PC-9 (cell line): ENCODE measurements at regions not wholly inside any gene's neighbourhood (a gene's known extent, or its start where the extent isn't known, plus 50 kb on each side); places are given as distances from the start of the nearest gene placed in this dataset.

Source experiments
- BruUV-seq: library from RNA; stranded (reverse); fragments of 400-500 nt; replicated peaks from 2 replicates; lab custom pipeline; 2021; lab: Mats Ljungman, UMichigan
- CTCF ChIA-PET: fragments of 300-600 bp; sonication (Branson Sonifier 250); formaldehyde crosslinking; loops from one replicate; lab custom pipeline; 2022; ENCODE audit warnings: antibody characterized with exemption; lab: Charles Lee
- POLR2A ChIA-PET: fragments of 300-600 bp; sonication (Branson Sonifier 250); formaldehyde crosslinking; loops from one replicate; lab custom pipeline; 2022; ENCODE audit warnings: antibody characterized with exemption; ENCODE audit not compliant: unreplicated experiment; lab: Charles Lee
- DNase-seq, 2 experiments: peaks; one replicate each; pipeline versions ENCODE4 v3.0.0 to v3.0.0-alpha.2; 2015 to 2022; ENCODE audit warnings: mixed read lengths in 1 of 2
- H2AFZ ChIP-seq: fragments of 200-600 bp; sonication (generic); 2 replicates; pipeline ENCODE4 v1.8.1; 2017; ENCODE audit warnings: antibody characterized with exemption
- H3F3A ChIP-seq: fragments of 200-600 bp; sonication (generic); 2 replicates; pipeline ENCODE4 v1.8.1; 2017; ENCODE audit warnings: antibody characterized with exemption, mild to moderate bottlenecking, low read depth; ENCODE audit not compliant: insufficient read depth
- H3K27ac ChIP-seq: fragments of 200-600 bp; sonication (generic); 2 replicates; pipeline ENCODE4 v1.6.1; 2016; ENCODE audit warnings: mixed run types
- H3K27me3 ChIP-seq: fragments of 200-600 bp; sonication (generic); 2 replicates; pipeline ENCODE4 v1.6.1; 2016; ENCODE audit warnings: low read depth, mixed run types; ENCODE audit not compliant: insufficient read depth
- H3K36me3 ChIP-seq: fragments of 200-600 bp; sonication (generic); 2 replicates; pipeline ENCODE4 v1.6.1; 2016; ENCODE audit warnings: low read depth, mixed run types
- H3K4me1 ChIP-seq: fragments of 200-600 bp; sonication (generic); replicated peaks from 2 replicates; pipeline ENCODE4 v1.6.1; 2016; ENCODE audit warnings: mixed run types; ENCODE audit not compliant: insufficient read depth
- H3K4me2 ChIP-seq: fragments of 200-600 bp; sonication (generic); 2 replicates; pipeline ENCODE4 v1.6.1; 2017; ENCODE audit warnings: mixed run types
- H3K4me3 ChIP-seq: fragments of 200-600 bp; sonication (generic); 2 replicates; pipeline ENCODE4 v1.6.1; 2016; ENCODE audit warnings: mixed run types
- H3K79me2 ChIP-seq: fragments of 200-600 bp; sonication (generic); 2 replicates; pipeline ENCODE4 v1.6.1; 2017; ENCODE audit warnings: low read depth, mixed run types
- H3K9me2 ChIP-seq: fragments of 200-600 bp; sonication (generic); 2 replicates; pipeline ENCODE4 v1.8.1; 2017; ENCODE audit warnings: mild to moderate bottlenecking; ENCODE audit not compliant: insufficient read depth
- H3K9me3 ChIP-seq: fragments of 200-600 bp; sonication (generic); 2 replicates; pipeline ENCODE4 v1.8.1; 2016; ENCODE audit warnings: low read depth; ENCODE audit not compliant: insufficient read depth
- H4K20me1 ChIP-seq: fragments of 200-600 bp; sonication (generic); 2 replicates; pipeline ENCODE4 v1.8.1; 2017; ENCODE audit not compliant: insufficient read depth
- CTCF ChIP-seq: fragments of 200-600 bp; sonication (generic); conservative IDR thresholded peaks from 2 replicates; pipeline ENCODE4 v1.6.1; 2017; ENCODE audit warnings: mixed run types, antibody characterized with exemption, mild to moderate bottlenecking, moderate library complexity
- EZH2 ChIP-seq: fragments of 200-600 bp; sonication (generic); IDR thresholded peaks from 2 replicates; pipeline ENCODE4 v1.8.0; 2017; ENCODE audit warnings: antibody characterized with exemption, low read depth
- intact Hi-C: fragments of 100-400 bp; cut with micrococcal nuclease; formaldehyde crosslinking; loops from one replicate; pipeline ENCODE4 v1.10.0; 2022; ENCODE audit not compliant: unreplicated experiment

- ChIA-PET CTCF (no interaction called here), POLR2A (no interaction called here)
- Histone ChIP-seq H3K4me3 (no peak overlapping the region), H3K4me1 (peaks cover 8% of the 10 kb centered on the region; the same call in 1 of the 2 replicates), H3K9me3 (no peaks in the 10 kb centered on the region), H4K20me1 (no peaks in the 10 kb centered on the region), H3K9me2 (no peaks in the 10 kb centered on the region), H3K27me3 (no peaks in the 10 kb centered on the region), H3K27ac (no peak overlapping the region), H3K36me3 (no peaks in the 10 kb centered on the region), H3K79me2 (no peaks in the 10 kb centered on the region), H2AFZ (no peak overlapping the region), H3F3A (no peaks in the 10 kb centered on the region), H3K4me2 (no peak overlapping the region)
- DNase-seq, result no peak
- intact Hi-C loops, result no loop called here
- BruUV-seq, result no TSS peak
- TF ChIP-seq EZH2 (no peak), CTCF (no peak)
Observed at GRCh38 chr5:68646144-68646543, 430.6 kb downstream of the PIK3R1 start.

GRCh38 chr5:68647743-68648142, 432.2 kb downstream of the PIK3R1 start:
- TF ChIP-seq CTCF, result no peak

GRCh38 chr5:68648944-68649857, 433.6 kb downstream of the PIK3R1 start:
- Histone ChIP-seq H3F3A (no peaks in the 10 kb centered on the region), H3K79me2 (no peaks in the 10 kb centered on the region), H3K4me3 (no peak overlapping the region), H3K4me1 (peaks cover 8% of the 10 kb centered on the region; the same call in 1 of the 2 replicates), H4K20me1 (no peaks in the 10 kb centered on the region), H3K4me2 (no peak overlapping the region), H3K9me2 (no peaks in the 10 kb centered on the region), H3K9me3 (no peaks in the 10 kb centered on the region), H3K27me3 (no peaks in the 10 kb centered on the region), H3K27ac (no peak overlapping the region), H2AFZ (no peak overlapping the region), H3K36me3 (no peaks in the 10 kb centered on the region)
- no peak for TF ChIP-seq EZH2
- TF ChIP-seq CTCF, result no peak
- intact Hi-C loops, result no loop called here
- POLR2A ChIA-PET, result no interaction called here
- CTCF ChIA-PET, result interaction anchor here (0.7 kb wide), 2 partner anchors 181 to 319 kb away, joined by 4 read pairs; no protein-coding TSS in a partner anchor
- DNase-seq, result no peak
- BruUV-seq, result no TSS peak

More at GRCh38 chr5:68647743-68648142, 432.2 kb downstream of the PIK3R1 start:
- Histone ChIP-seq H3K36me3 (no peaks in the 10 kb centered on the region), H3K27ac (no peak overlapping the region), H3K27me3 (no peaks in the 10 kb centered on the region), H3K79me2 (no peaks in the 10 kb centered on the region), H3K9me2 (no peaks in the 10 kb centered on the region), H3K4me3 (no peak overlapping the region), H3F3A (no peaks in the 10 kb centered on the region), H3K4me2 (no peak overlapping the region), H3K9me3 (no peaks in the 10 kb centered on the region), H2AFZ (no peak overlapping the region), H4K20me1 (no peaks in the 10 kb centered on the region), H3K4me1 (peaks cover 8% of the 10 kb centered on the region; the same call in 1 of the 2 replicates)
- intact Hi-C loops, result no loop called here
- ChIA-PET CTCF (no interaction called here), POLR2A (interaction anchor here (0.6 kb wide), 1 partner anchor 227 kb away, joined by 3 read pairs; no protein-coding TSS in a partner anchor)
- DNase-seq, result no peak
- no TSS peak for BruUV-seq
